ENCODE measurements at regions not wholly inside any gene's neighbourhood (a gene's known extent, or its start where the extent isn't known, plus 50 kb on each side); places are given as distances from the start of the nearest gene placed in this dataset.
"Not testable (repeated sequence)": the region's sequence is repeated elsewhere in the genome, so short reads cannot be mapped to it uniquely, and the experiment has no call there.

DNA sequence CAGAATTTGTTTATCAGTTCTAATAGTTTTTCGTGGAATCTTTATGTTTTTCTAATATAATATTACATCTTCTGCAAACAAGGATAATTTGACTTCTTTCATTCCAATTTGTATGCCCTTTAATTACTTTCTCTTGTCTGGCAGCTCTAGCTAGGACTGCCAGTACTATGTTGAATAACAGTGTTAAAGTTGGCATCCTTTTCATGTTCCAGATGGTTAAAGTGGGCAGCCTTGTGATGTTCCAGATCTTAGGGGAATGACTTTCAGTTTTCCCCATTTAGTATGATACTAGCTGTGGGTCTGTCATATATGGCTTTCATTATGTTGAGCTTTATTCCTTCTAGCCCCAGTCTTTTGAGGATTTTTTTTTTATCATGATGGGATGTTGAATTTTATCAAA is 220.6 kb upstream of the WDFY3 start:
- Histone ChIP-seq H2AFZ (ENCODE audit: low read length, unreplicated experiment) (no peak overlapping the region), H3K4me3 (ENCODE audit: low read depth, low read length) (no peak overlapping the region), H3K27ac (ENCODE audit: low read depth, low read length) (no peak overlapping the region), H3K79me2 (ENCODE audit: control insufficient read depth, insufficient read depth, low read length, unreplicated experiment) (no peaks in the 10 kb centered on the region), H3K36me3 (ENCODE audit: insufficient read depth, low read length) (no peaks in the 10 kb centered on the region), H3K27me3 (ENCODE audit: insufficient read depth, low read length) (no peaks in the 10 kb centered on the region; the same call in 1 of the 2 replicates), H3K4me1 (ENCODE audit: control insufficient read depth, insufficient read depth, low read length, unreplicated experiment) (no peaks in the 10 kb centered on the region)

DNA sequence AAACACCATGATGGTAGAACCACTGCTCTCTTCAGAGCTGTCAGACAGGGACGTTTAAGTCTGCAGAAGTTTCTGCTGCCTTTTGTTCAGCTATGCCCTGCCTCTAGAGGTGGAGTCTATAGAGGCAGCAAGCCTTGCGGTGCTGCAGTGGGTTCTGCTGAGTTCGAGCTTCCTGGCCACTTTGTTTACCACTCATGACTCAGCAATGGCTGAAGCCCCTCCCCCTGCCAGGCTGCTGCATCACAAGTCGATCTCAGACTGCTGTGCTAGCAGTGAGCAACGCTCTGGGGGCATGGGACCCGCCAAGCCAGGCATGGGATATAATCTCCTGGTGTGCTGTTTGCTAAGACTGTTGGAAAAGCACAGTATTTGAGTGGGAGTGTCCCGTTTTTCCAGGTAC is 229.5 kb upstream of the WDFY3 start:
- not testable (repeated sequence) for H3K4me1 ChIP-seq (ENCODE audit: control insufficient read depth, insufficient read depth, low read length, unreplicated experiment); H3K36me3 ChIP-seq (ENCODE audit: insufficient read depth, low read length); H3K79me2 ChIP-seq (ENCODE audit: control insufficient read depth, insufficient read depth, low read length, unreplicated experiment); H3K27ac ChIP-seq (ENCODE audit: low read depth, low read length); H3K4me3 ChIP-seq (ENCODE audit: low read depth, low read length); H3K27me3 ChIP-seq (ENCODE audit: insufficient read depth, low read length); H2AFZ ChIP-seq (ENCODE audit: low read length, unreplicated experiment)

DNA sequence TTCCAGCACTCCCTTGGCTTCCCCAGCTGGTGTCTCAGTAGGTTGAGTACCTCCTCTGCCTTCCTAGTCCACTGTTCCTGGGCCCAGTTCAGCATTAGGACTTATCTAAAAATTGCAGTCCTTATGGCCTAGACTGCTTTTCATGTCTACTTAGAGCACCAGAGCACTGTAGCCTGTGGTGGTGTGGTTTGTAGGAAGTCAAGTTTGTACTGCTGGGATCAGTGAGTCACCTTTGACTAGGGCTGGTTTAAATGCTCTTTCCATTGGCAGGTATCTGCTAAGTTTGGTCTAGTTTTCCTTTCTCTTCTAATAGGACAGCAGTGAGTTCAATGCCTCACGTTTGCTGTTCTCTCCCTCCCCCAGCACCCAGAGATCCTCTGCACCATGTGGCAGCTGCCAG is 233.6 kb upstream of the WDFY3 start:
- Histone ChIP-seq H2AFZ (ENCODE audit: low read length, unreplicated experiment) (no peak overlapping the region), H3K27ac (ENCODE audit: low read depth, low read length) (no peak overlapping the region), H3K27me3 (ENCODE audit: insufficient read depth, low read length) (peaks cover 4% of the 10 kb centered on the region), H3K4me1 (ENCODE audit: control insufficient read depth, insufficient read depth, low read length, unreplicated experiment) (no peaks in the 10 kb centered on the region), H3K4me3 (ENCODE audit: low read depth, low read length) (no peak overlapping the region), H3K79me2 (ENCODE audit: control insufficient read depth, insufficient read depth, low read length, unreplicated experiment) (no peaks in the 10 kb centered on the region), H3K36me3 (ENCODE audit: insufficient read depth, low read length) (no peaks in the 10 kb centered on the region)

DNA sequence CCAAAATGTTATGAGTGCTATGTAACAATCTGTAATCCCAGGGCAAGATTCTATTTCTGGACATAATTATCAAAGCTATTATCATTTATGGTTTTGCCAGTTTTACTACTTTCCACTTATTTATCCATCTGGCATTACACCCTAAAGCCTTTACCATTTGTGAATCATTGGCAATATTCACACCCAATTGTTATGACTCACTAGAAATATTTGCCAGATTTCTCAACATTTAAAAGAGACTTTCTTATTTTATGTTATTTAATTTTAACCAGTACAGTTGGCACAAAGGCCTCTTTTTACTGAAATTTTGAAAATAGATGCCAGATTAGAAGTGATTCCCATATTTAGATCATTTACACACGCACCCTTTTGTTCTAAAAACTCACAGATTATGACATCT is 242.7 kb upstream of the WDFY3 start:
- no peaks in the 10 kb centered on the region for H3K36me3 ChIP-seq (ENCODE audit: insufficient read depth, low read length)

DNA sequence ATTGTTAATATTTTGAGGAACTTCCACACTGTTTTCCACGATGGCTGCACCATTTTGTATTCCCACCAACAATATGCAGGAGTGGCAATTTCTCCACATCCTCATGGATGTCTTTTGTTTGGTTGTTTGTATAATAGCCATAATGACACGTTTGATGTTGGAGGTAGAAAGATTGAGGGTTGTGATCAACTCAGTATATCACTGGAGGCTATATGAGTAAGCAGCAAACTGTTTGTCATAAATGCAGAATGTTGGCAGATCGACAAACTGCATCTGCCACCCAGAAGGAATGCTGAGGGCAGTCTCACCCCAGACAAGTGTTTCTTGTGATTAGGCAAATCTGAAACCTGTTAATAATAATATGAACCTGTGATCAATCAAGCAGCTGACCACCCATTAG is 243.9 kb upstream of the WDFY3 start:
- Histone ChIP-seq H3K27ac (ENCODE audit: low read depth, low read length) (no peak overlapping the region), H3K79me2 (ENCODE audit: control insufficient read depth, insufficient read depth, low read length, unreplicated experiment) (no peaks in the 10 kb centered on the region), H2AFZ (ENCODE audit: low read length, unreplicated experiment) (no peak overlapping the region), H3K27me3 (ENCODE audit: insufficient read depth, low read length) (peaks cover 7% of the 10 kb centered on the region; the same call in 1 of the 2 replicates), H3K4me3 (ENCODE audit: low read depth, low read length) (no peak overlapping the region), H3K4me1 (ENCODE audit: control insufficient read depth, insufficient read depth, low read length, unreplicated experiment) (peaks cover 4% of the 10 kb centered on the region), H3K36me3 (ENCODE audit: insufficient read depth, low read length) (no peaks in the 10 kb centered on the region)

More for the DNA sequence above, 242.7 kb upstream of the WDFY3 start:
- H3K27me3 ChIP-seq (ENCODE audit: insufficient read depth, low read length): peaks cover 7% of the 10 kb centered on the region; the same call in 1 of the 2 replicates
- H3K27ac ChIP-seq (ENCODE audit: low read depth, low read length): no peak overlapping the region
- H2AFZ ChIP-seq (ENCODE audit: low read length, unreplicated experiment): no peak overlapping the region
- no peaks in the 10 kb centered on the region for H3K79me2 ChIP-seq (ENCODE audit: control insufficient read depth, insufficient read depth, low read length, unreplicated experiment)
- H3K4me1 ChIP-seq (ENCODE audit: control insufficient read depth, insufficient read depth, low read length, unreplicated experiment): peaks cover 4% of the 10 kb centered on the region
- no peak overlapping the region for H3K4me3 ChIP-seq (ENCODE audit: low read depth, low read length)

DNA sequence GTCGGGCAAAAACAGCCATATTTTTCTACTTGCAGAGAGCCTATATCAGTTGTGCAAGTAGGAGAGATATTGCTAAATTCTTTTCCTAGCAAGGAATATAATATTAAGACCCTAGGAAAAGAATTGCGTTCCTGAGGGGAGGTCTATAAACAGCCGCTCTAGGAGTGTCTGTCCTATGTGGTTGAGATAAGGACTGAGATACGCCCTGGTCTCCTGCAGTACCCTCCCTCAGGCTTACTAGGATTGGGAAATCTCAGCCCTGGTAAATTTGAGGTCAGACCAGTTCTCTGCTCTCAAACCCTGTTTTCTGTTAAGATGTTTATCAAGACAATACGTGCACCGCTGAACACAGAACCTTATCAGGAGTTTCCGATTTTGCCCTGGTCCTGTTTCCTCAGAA is 250.1 kb upstream of the WDFY3 start:
- not testable (repeated sequence) for H3K79me2 ChIP-seq (ENCODE audit: control insufficient read depth, insufficient read depth, low read length, unreplicated experiment); H3K4me3 ChIP-seq (ENCODE audit: low read depth, low read length)

DNA sequence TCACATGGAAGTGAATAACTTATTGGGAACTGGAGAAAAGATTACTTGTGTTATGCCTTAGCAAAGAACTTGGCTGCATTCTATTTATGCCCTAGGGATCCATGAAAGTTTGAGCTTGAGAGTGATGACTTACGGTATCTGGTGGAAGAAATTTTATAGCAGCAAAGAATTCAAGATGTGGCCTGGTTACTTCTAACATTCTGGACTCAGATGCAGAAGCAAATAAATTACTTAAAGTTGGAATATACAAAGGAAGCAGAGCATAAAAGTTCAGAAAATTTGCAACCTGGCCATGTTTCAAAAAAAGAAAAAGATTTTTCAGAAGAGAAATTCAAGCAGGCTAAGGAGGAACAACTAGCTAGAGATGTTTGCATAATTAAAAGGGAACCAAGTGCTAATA is 252.3 kb upstream of the WDFY3 start:
- no peaks in the 10 kb centered on the region for H3K36me3 ChIP-seq (ENCODE audit: insufficient read depth, low read length)
- H3K79me2 ChIP-seq (ENCODE audit: control insufficient read depth, insufficient read depth, low read length, unreplicated experiment): no peaks in the 10 kb centered on the region
- no peak overlapping the region for H3K4me3 ChIP-seq (ENCODE audit: low read depth, low read length)
- H2AFZ ChIP-seq (ENCODE audit: low read length, unreplicated experiment): no peak overlapping the region
- H3K4me1 ChIP-seq (ENCODE audit: control insufficient read depth, insufficient read depth, low read length, unreplicated experiment): no peaks in the 10 kb centered on the region
- no peak overlapping the region for H3K27ac ChIP-seq (ENCODE audit: low read depth, low read length)
- H3K27me3 ChIP-seq (ENCODE audit: insufficient read depth, low read length): peaks cover 16% of the 10 kb centered on the region; the same call in 1 of the 2 replicates

More for the DNA sequence above, 250.1 kb upstream of the WDFY3 start:
- H2AFZ ChIP-seq (ENCODE audit: low read length, unreplicated experiment); H3K4me1 ChIP-seq (ENCODE audit: control insufficient read depth, insufficient read depth, low read length, unreplicated experiment); H3K27ac ChIP-seq (ENCODE audit: low read depth, low read length); H3K36me3 ChIP-seq (ENCODE audit: insufficient read depth, low read length): not testable (repeated sequence)
- H3K27me3 ChIP-seq (ENCODE audit: insufficient read depth, low read length): peaks cover 16% of the 10 kb centered on the region; the same call in 1 of the 2 replicates

DNA sequence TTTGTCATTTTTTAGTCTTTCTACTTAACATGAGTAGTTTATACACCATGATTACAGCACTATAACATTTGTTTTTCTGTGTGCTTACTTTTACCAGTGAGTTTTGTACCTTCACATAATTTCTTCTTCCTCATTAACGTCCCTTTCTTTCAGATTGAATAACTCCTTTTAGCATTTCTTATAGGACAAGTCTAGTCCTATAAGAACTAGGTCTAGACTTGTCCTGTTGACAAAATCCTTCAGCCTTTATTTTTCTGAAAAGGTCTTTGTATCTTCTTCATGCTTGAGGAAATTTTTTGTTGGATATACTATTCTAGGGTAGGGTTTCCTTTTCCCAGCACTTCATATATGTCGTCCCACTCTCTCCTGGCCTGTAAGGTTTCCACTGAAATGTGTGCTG is 253.3 kb upstream of the ARHGAP24 start:
- H3K79me2 ChIP-seq (ENCODE audit: control insufficient read depth, insufficient read depth, low read length, unreplicated experiment): no peaks in the 10 kb centered on the region
- H3K27ac ChIP-seq (ENCODE audit: low read depth, low read length): no peak overlapping the region
- no peak overlapping the region for H3K4me3 ChIP-seq (ENCODE audit: low read depth, low read length)
- H3K27me3 ChIP-seq (ENCODE audit: insufficient read depth, low read length): peaks cover 22% of the 10 kb centered on the region; the same call in 1 of the 2 replicates
- H3K36me3 ChIP-seq (ENCODE audit: insufficient read depth, low read length): no peaks in the 10 kb centered on the region
- no peaks in the 10 kb centered on the region for H3K4me1 ChIP-seq (ENCODE audit: control insufficient read depth, insufficient read depth, low read length, unreplicated experiment)
- no peak overlapping the region for H2AFZ ChIP-seq (ENCODE audit: low read length, unreplicated experiment)

DNA sequence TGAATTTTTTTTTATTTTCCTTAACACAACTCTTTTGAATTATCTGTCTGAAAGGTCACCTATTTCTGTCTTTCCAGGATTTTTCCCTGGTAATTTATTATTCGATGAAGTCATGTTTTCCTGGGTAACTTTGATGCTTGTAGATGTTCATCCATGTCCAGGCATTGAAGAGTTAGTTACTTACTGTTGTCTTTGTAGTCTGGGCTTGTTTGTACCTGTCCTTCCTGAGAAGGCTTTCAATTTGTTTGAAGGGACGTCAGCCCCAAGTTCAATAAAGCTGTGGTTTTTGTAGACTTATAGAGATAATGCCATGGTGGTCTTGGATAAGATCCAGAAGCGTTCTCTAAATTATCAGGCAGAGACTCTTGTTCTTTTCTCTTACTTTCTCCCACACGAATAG is 252.4 kb upstream of the ARHGAP24 start:
- H3K27me3 ChIP-seq (ENCODE audit: insufficient read depth, low read length): peaks cover 25% of the 10 kb centered on the region; the same call in 1 of the 2 replicates
- no peaks in the 10 kb centered on the region for H3K4me1 ChIP-seq (ENCODE audit: control insufficient read depth, insufficient read depth, low read length, unreplicated experiment)
- H2AFZ ChIP-seq (ENCODE audit: low read length, unreplicated experiment): no peak overlapping the region
- no peaks in the 10 kb centered on the region for H3K36me3 ChIP-seq (ENCODE audit: insufficient read depth, low read length)
- no peak overlapping the region for H3K4me3 ChIP-seq (ENCODE audit: low read depth, low read length)
- H3K79me2 ChIP-seq (ENCODE audit: control insufficient read depth, insufficient read depth, low read length, unreplicated experiment): no peaks in the 10 kb centered on the region
- H3K27ac ChIP-seq (ENCODE audit: low read depth, low read length): no peak overlapping the region

DNA sequence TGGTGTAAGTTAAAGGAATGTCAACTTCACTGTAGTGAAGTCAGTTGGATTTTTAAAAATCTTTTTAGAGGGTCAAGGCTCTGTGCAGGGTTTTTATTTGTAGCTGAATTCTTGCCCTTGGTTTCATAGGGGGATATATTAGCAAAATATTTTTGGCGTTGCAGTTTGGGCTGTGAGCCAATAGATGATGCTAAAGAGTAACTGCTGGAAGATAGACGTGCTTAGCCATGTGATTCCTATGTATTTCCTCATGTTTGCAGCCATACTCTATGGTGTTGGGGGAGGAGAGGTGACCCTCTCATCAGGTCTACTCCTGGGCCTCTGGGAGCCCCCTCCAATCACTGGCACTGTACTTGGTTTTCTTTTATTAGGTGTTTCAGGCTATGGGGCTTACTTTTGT is 246.7 kb upstream of the ARHGAP24 start:
- Histone ChIP-seq H2AFZ (ENCODE audit: low read length, unreplicated experiment) (no peak overlapping the region), H3K79me2 (ENCODE audit: control insufficient read depth, insufficient read depth, low read length, unreplicated experiment) (no peaks in the 10 kb centered on the region), H3K4me3 (ENCODE audit: low read depth, low read length) (no peak overlapping the region), H3K27me3 (ENCODE audit: insufficient read depth, low read length) (peaks cover 24% of the 10 kb centered on the region), H3K36me3 (ENCODE audit: insufficient read depth, low read length) (no peaks in the 10 kb centered on the region), H3K27ac (ENCODE audit: low read depth, low read length) (no peak overlapping the region), H3K4me1 (ENCODE audit: control insufficient read depth, insufficient read depth, low read length, unreplicated experiment) (no peaks in the 10 kb centered on the region)

DNA sequence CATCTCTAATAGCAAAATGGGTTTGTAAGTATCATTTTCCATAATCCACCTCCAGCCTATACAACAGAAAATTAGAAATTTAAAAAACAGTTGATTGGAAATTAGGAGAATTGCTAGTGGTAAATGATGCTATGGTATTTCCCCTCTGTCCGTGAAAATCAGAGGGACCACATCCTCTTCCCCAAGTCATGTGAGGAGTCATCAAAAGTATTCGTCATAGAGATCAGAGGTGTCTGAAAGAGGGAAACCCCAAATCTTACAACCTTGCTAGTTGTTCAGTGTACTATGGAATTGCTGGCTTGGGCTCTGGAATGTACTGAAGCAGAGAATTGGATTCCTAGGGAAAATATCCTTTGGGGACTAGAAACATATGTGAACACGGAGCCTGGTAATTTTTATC is 241.4 kb upstream of the ARHGAP24 start:
- no peaks in the 10 kb centered on the region for H3K36me3 ChIP-seq (ENCODE audit: insufficient read depth, low read length)

More for the DNA sequence above, 241.4 kb upstream of the ARHGAP24 start:
- no peaks in the 10 kb centered on the region for H3K4me1 ChIP-seq (ENCODE audit: control insufficient read depth, insufficient read depth, low read length, unreplicated experiment)
- H3K27ac ChIP-seq (ENCODE audit: low read depth, low read length): no peak overlapping the region
- H3K4me3 ChIP-seq (ENCODE audit: low read depth, low read length): no peak overlapping the region
- no peaks in the 10 kb centered on the region for H3K79me2 ChIP-seq (ENCODE audit: control insufficient read depth, insufficient read depth, low read length, unreplicated experiment)
- peaks cover 42% of the 10 kb centered on the region for H3K27me3 ChIP-seq (ENCODE audit: insufficient read depth, low read length)
- H2AFZ ChIP-seq (ENCODE audit: low read length, unreplicated experiment): no peak overlapping the region
